ENCODE measurements at regions not wholly inside any gene's neighbourhood (a gene's known extent, or its start where the extent isn't known, plus 50 kb on each side); places are given as distances from the start of the nearest gene placed in this dataset.

GRCh38 chr2:48250943-48251342, 63.5 kb upstream of the FOXN2 start (continued):
- 0 out of 2 replicates have a peak, but pooled peaks have one; percentile 13 for TF ChIP-seq ATM (IDR thresholded peaks at IDR 0.05; ENCODE audit: borderline replicate concordance)
- no peak; the same call in 1 of the 2 replicates for TF ChIP-seq LCORL (IDR thresholded peaks at IDR 0.05)
- peak; percentile 76 for TF ChIP-seq LCORL (CRISPR knock-in tag; IDR thresholded peaks at IDR 0.05)
- peak; percentile 63; the same call in 1 of the 2 replicates for TF ChIP-seq FOXJ3 (CRISPR knock-in tag; IDR thresholded peaks at IDR 0.05; ENCODE audit: borderline replicate concordance)
- no peak for TF ChIP-seq RELA (CRISPR knock-in tag; IDR thresholded peaks at IDR 0.05)
- TF ChIP-seq EP300 (IDR thresholded peaks at IDR 0.05; ENCODE audit: low read depth in 2 of 2, low read length in 2 of 2), result peak; percentile 73 to 84; a peak in 3 of 4 replicates
- no peak for TF ChIP-seq EP300 (CRISPR knock-in tag; IDR thresholded peaks at IDR 0.05; ENCODE audit: borderline replicate concordance)
- no peak for TF ChIP-seq PCBP2 (optimal IDR thresholded peaks at IDR 0.05; ENCODE audit: low read depth, low read length, poor library complexity, severe bottlenecking)
- no peak for TF ChIP-seq ZBTB7B (CRISPR knock-in tag; IDR thresholded peaks at IDR 0.05)
- no peak for TF ChIP-seq ZNF17 (CRISPR knock-in tag; IDR thresholded peaks at IDR 0.05)
- TF ChIP-seq CEBPG (CRISPR knock-in tag; IDR thresholded peaks at IDR 0.05), result peak; percentile 98
- TF ChIP-seq ZNF766 (CRISPR knock-in tag; IDR thresholded peaks at IDR 0.05; ENCODE audit: borderline replicate concordance), result no peak
- no peak for TF ChIP-seq MATR3 (CRISPR knock-in tag; IDR thresholded peaks at IDR 0.05)
- TF ChIP-seq ONECUT2 (CRISPR knock-in tag; IDR thresholded peaks at IDR 0.05), result 0 out of 2 replicates have a peak, but pooled peaks have one; percentile 35
- TF ChIP-seq HMG20B (CRISPR knock-in tag; conservative IDR thresholded peaks at IDR 0.05), result no peak
- TF ChIP-seq POLR2A (IDR thresholded peaks at IDR 0.05; ENCODE audit: insufficient read depth in 1 of 2, low read depth in 2 of 2, low read length in 2 of 2), result no peak
- TF ChIP-seq TEAD2 (CRISPR knock-in tag; IDR thresholded peaks at IDR 0.05), result no peak
- TF ChIP-seq FOXO4 (CRISPR knock-in tag; conservative IDR thresholded peaks at IDR 0.05), result no peak
- peak; percentile 68 for TF ChIP-seq ELF3 (CRISPR knock-in tag; IDR thresholded peaks at IDR 0.05)
- TF ChIP-seq ELF1 (CRISPR knock-in tag; IDR thresholded peaks at IDR 0.05), result no peak
- TF ChIP-seq ZNF337 (CRISPR knock-in tag; IDR thresholded peaks at IDR 0.05; ENCODE audit: borderline replicate concordance, low read depth), result no peak
- peak; percentile 49; the same call in 1 of the 2 replicates for TF ChIP-seq PITX1 (CRISPR knock-in tag; IDR thresholded peaks at IDR 0.05)
- TF ChIP-seq KDM5A (IDR thresholded peaks at IDR 0.05; ENCODE audit: borderline replicate concordance, low read length), result no peak
- TF ChIP-seq ZNF318 (CRISPR knock-in tag; IDR thresholded peaks at IDR 0.05), result no peak
- TF ChIP-seq ZNF614 (CRISPR knock-in tag; IDR thresholded peaks at IDR 0.05; ENCODE audit: borderline replicate concordance), result no peak
- TF ChIP-seq ZNF160 (CRISPR knock-in tag; IDR thresholded peaks at IDR 0.05), result no peak
